NCI-H69 (cell line): ENCODE measurements at regions not wholly inside any gene's neighbourhood (a gene's known extent, or its start where the extent isn't known, plus 50 kb on each side); places are given as distances from the start of the nearest gene placed in this dataset.
"Not testable (repeated sequence)": the region's sequence is repeated elsewhere in the genome, so short reads cannot be mapped to it uniquely, and the experiment has no call there.

Experiments
- DNase-seq: peaks from one replicate; lab custom pipeline; 2025; lab: John Stamatoyannopoulos, UW

- no peak for DNase-seq
These were observed 610.0 kb upstream of the CDH11 start for GRCh38 chr16:65731833-65732232.

- no peak for DNase-seq
These were observed 606.8 kb upstream of the CDH11 start for GRCh38 chr16:65728652-65729051.

DNA sequence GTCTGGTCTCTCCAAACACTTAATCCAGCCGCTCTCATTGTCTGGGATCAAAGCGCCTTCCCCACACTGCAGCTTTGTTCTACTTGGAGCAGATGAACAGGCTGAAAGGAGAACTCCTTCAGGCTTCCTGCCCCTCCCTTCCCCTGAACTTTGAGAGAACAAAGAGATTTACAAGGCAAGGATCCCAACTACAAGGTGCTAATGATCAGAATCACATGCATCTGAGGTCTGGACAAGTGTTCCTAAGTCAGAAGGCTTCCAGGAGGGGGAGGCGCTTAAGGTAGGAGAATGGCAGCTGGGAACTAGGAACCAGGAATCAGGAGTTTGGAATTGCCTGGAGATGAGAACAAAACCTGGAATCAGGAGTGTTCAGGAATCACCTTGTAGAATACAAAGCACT, 606.3 kb upstream of the CDH11 start:
- DNase-seq: no peak

DNA sequence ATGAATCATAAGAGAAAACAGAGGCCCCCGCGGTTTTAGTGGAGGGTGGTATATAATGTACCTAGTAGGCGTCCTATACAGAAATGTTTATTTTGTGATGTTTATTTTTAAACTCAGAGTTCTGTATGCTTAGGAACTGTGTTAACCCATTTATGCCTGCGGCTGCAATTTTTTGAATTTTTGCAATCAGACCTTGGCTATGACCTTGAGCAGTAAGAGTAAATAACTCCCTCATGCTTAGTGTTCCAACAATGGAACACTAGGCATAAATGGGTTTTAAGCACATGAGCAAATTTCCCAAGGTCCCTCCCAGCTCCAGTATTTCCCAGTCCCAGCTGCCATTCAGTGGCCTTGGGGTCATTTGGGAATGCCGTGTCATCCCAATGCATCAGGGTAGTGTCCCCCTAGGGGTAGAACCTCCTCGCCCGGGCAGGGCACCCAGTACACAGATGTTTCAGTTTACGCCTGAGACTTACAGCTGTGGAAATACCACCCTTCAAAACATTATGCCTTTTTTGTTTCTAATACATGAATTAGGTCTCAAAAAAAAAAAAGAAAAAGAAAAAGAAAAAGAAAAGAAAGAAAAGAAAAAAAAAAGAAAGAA, 605.8 kb upstream of the CDH11 start:
- no peak for DNase-seq

DNA sequence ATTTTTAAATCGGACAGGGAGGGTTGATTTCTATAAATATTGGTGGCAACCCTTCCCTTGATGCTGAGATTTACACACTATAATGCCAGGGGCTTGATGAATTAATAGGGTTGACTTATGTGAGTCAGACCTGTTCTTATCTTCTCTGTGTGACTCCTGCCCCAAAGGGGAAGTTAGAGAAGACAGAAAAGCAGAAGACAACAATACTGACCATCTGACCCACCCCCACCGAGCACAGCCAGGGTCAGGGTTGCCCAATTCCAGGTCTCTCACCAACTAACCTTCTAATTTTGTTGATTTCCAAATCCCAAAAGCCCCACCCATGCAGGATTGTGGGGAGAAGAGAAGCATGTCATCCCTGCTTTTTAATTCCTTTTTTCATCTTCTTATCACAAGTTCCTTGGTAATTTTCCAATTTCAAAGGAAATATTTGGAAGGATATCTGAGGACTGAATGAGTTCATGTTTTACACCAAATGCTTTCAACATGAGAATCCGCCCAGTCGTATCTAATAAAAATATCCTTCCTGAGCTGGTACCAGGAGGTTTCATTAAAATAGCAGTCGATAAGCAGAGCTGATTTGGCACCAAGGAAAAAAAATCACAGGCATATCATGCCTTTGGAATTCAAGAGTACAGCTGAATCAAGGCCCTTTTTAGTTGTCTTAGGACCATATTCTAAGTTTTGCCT, 603.4 kb upstream of the CDH11 start:
- no peak for DNase-seq

GRCh38 chr16:65722429-65722828, 600.6 kb upstream of the CDH11 start:
- no peak for DNase-seq

GRCh38 chr16:65717846-65718245, 596.0 kb upstream of the CDH11 start:
- no peak for DNase-seq

DNA sequence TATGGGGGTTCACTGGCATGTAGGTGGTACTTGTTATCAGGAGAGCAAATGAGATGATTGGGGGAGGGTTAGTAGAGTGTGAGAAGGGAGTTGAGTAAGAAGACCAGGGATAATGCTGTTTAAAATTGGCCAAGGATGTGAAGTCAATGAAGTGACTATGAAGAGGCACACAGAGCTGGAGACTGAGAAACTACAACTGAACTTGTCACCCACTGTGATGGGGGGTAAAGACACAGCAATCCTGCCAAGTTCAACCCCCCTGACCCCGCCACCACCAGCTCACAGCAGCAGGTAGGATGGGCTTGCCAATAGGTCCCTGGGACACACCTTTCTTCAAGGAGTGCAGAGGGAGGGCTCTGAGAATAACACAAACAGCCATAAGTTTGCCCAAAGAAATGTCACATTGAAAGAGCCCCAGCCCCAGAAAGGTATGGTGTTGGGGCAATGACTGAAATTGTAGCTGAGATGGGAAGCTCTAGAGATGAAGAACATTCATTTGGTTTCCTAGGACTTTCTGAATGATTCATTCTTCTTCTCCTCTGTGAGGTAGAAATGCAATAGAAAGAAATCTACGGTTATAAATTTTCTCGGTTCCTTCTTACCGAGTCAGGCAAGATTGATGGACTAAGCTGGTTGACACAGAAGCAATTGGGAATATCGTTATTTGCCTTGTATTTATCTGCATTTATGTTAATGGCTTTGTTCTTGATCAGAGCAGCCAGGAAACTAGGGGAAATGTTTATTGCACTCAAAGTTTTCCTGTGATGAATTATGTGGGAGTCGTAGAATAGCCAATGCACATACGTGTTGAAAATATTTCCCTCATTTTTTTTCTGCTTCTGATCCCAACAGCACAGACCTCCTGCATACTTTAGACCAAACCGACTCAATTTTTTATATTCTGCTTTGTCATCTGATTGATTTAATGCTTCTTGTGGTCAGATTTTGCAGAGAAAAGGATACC, 595.2 kb upstream of the CDH11 start:
- DNase-seq: no peak

DNA sequence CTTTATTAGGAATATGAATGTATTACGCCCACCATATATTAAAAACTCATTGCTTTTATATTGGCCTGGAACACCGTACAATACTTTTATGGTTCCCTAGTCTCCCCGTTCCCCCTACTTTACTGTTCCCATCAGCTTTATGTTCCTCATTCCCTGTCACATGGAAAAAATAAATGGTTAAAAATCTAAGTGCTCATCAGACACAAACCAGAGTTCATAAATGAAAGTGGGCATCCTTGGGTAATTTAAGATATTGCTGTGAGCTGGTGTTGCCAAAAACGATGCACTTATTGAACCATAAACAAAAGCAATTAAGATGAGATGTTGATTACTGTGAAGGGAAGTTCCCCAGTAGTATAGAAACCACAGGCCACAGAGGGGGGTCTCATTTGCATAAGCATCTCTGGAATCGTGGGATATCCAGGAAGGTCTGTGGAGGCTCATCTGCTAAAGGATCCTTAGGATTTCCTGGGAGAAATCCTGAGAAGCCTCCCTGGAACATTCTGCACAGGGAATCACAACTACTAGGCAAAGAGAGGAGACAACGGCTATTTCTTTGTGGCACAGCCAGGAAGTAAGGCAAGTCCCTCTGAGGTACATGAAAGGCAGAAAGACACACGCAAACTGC, 591.4 kb upstream of the CDH11 start:
- DNase-seq: no peak

- DNase-seq: no peak
These were observed 588.2 kb upstream of the CDH11 start for GRCh38 chr16:65710107-65710506.

DNA sequence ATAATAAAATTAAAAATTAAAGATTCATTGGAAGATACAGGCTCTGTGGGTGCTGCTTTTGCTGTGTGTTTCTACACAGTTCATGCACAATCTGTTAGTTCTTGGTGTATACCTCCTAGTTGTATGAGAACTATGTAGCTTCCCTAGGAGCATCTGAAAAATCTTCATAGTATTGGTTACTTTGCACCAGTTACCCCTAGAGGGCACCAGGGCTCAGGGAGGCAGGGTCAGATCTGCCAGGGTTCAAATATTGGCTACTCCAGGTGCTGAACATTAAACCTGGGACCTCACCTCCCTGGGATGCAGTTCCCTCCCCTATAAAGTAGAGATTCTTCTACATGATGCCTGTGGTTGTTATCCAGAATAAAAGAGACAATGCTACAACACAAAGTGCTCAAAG, 583.0 kb upstream of the CDH11 start:
- DNase-seq: no peak

- DNase-seq: no peak
These were observed 581.0 kb upstream of the CDH11 start for GRCh38 chr16:65702707-65703402.

DNA sequence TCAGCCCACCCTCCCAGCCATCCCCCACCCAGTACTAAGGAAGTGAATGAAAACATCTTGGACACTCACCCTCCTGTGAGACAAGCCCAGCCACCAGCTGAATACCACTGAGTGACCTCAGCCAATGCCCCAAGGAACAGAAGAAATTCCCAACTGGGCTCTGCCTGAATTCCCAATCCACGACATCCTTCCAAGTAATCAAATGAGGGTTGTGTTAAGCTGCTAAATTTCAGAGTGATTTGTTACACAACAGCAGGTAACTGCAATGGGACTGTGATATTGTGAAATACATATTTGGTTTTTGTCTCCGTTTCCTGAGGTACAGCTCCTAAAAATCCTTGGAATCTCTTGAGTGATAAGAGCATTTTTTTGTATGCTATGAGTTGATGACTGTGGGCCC, 578.7 kb upstream of the CDH11 start:
- DNase-seq: no peak

- no peak for DNase-seq
These were observed 577.0 kb upstream of the CDH11 start for GRCh38 chr16:65698791-65699321.

DNA sequence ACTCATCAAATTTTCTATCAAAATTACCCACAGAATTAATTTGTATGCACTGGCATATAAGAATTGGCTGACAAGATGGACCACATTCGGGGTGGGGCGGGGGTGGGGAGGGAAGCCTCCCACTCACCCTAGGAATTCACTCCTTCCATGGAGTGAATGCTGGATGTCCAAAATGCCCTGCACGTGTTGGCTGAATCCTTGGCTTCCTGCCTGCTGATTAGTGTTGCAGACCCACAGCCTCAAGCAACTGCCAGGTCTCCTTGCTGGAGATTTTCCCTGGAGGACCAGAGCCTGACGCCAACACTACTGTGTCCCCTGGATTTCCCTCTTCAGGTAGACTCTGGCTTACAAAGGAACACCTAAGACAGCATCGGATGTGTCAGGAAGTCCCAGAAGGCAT, 575.7 kb upstream of the CDH11 start:
- DNase-seq: no peak

- no peak for DNase-seq
These were observed 575.2 kb upstream of the CDH11 start for GRCh38 chr16:65697065-65697464.

GRCh38 chr16:65691846-65692245, 570.0 kb upstream of the CDH11 start:
- not testable (repeated sequence) for DNase-seq

- no peak for DNase-seq
These were observed 567.9 kb upstream of the CDH11 start for GRCh38 chr16:65689726-65690125.

GRCh38 chr16:65688301-65688700, 566.4 kb upstream of the CDH11 start:
- DNase-seq: no peak

DNA sequence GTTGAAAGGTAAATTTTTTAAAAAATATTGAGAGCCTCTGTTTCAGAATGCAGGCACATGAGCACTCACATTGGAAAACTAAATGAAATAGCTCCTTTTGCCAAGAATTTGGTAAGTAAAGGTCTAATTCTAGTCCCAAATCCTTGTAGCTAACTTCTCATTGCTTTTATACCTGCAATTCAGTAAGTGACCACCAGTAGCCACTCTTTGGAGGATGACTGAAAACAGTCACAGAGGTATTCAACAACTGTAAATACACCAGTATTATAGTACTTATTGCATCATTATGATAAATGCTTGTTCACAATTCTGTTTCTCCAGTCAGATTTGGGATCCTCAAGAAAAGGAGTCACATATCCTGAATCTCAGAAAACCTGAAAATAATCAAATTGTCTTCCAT, 562.4 kb upstream of the CDH11 start:
- no peak for DNase-seq

GRCh38 chr16:65681406-65681805, 559.5 kb upstream of the CDH11 start:
- no peak for DNase-seq

- no peak for DNase-seq
These were observed 557.9 kb upstream of the CDH11 start for GRCh38 chr16:65679785-65680184.
